ENCODE measurements at regions not wholly inside any gene's neighbourhood (a gene's known extent, or its start where the extent isn't known, plus 50 kb on each side); places are given as distances from the start of the nearest gene placed in this dataset.

DNA sequence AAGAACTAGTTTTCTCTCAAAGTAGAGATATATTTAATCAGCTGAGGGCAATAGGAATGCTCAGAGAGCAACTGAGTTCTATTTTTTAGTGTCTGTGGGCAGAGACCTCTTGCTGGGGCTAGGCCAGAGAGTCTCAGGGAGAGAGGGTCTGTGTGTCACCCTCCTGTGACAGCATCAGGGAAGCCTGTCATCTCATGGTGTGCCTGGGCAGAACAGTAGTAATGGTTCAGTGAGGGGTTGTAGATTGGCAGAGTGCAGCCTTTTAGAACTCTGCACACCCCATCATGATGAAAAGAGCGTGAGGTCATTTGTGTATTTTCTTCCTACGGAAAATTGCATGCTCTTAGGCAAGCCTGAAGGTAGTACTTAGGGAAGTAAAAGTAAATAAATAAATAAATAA lies 1396.5 kb upstream of the AGA start:
- no peak for DNase-seq

DNA sequence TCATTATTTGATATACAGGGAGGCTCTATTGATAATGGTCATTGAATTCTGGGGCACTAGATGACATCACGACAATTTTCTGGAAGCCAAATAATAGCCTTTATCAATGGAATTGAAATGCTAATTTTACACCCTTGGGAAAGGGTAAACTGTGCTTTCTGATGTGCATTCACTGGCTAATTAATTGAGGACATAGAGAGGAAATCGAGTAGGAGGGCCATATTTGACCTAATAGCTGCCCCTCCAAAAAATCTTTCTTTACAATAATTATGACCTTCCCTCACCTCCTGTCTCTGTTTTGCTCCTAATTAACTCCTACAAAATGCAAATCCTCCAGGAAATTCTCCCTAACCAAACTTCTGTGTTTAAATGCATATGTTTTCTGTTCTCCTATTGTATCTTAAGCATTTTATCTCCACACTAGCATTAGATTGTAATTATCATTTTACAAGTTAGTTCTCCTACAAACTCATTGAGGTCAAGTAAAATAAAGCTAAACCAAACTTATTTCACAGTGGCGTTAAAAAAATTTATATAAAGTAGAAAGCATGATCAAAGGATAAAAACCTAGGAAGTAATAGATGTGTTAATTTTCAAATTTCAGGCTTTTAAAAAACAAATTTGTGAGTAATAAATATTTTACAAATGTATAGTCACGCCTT lies 1414.0 kb upstream of the AGA start:
- no peak for DNase-seq

DNA sequence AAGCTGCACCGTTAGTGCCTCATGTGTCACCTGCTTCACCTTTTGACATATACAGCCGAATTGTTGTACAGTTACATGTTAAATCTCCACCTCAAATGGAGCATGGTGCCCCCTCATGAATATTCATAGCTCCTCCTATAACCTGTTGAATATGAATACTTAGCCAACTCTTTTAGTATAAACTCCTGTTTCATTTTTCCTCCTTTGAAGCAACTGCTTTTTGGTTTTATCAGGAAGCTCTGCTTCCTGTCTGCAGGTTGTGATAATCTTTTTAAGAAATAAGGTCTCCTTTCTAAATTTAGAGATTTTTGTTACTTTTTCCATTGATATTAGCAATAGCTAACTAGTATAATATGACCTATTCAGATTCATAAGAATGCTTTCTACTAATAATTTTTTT lies 1429.2 kb upstream of the AGA start:
- no peak for DNase-seq

DNA sequence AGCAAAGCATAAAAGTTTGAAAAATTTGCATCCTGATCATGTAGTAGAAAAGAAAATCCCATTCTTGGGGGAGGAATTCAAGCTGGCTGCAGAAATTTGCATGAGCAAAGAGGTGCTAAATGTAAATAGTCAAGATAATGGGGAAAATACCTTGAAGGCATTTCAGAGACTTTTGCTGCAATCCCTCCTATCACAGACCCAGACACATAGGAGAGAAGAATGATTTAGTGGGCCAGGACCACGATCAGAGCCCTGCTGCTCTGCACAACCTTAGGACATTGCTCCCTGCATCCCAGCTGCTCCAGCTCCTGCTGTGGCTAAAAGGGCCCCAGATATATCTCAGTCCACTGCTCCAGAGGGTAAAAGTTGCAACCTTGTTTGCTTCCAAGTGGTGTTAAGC lies 1439.7 kb upstream of the AGA start:
- no peak for DNase-seq

DNA sequence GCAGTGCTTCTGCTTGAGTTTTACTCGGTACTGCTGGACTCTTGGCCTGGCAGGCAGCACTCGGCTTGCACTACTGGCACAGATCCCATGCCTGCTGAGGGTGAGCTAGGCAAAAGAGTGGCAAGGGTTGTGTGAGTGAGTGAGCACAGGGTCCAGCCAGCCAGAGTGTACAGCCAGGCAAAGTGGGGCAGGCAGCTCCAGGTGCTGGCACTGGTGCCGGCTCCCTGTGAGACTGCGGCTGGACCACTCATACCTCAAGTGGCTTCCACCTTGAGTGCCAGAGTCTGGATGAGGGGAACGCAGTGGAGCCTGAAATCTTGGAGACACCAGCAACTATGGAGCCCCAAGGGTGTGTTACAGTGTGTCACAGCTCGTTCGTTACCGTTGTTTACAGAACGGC lies 1451.9 kb upstream of the AGA start:
- no peak for DNase-seq

DNA sequence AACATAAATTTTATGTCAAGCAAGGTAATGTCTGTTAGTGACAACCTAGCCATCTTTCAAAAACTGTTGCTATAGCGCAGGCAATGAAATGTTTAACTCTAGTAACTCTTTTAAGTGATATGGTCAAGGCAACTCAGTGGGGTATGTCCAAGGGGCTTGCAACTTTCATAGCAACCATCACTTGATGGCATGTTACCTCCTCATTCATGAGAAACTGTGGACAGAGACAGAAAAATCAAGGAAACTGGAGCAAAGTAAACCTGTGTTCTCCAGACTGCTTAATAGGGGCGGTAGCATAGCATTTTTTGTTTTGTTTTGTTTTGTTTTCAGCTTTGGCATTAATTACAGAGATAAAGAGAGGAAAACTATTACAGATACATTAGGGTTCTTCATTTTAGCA lies 1456.8 kb upstream of the AGA start:
- DNase-seq, result no peak

DNA sequence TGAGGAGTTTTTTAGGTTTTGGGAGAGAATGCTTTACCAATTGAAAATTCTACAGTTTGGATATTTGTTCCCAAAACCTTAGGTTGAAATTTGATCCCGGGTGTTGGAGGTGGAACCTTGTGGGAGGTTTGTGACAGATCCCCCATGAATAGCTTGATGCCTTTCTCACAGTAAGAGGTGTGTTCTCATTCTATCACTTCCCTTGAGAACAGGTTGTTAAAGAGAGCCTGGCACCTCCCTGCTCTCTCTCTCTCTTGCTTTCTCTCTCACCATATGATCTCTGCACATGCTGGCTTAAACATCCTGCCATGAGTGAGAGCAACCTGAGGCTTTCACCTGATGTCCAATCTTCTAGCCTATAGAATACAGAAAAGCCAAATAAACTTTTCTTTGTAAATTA lies 1475.5 kb upstream of the AGA start:
- no peak for DNase-seq

DNA sequence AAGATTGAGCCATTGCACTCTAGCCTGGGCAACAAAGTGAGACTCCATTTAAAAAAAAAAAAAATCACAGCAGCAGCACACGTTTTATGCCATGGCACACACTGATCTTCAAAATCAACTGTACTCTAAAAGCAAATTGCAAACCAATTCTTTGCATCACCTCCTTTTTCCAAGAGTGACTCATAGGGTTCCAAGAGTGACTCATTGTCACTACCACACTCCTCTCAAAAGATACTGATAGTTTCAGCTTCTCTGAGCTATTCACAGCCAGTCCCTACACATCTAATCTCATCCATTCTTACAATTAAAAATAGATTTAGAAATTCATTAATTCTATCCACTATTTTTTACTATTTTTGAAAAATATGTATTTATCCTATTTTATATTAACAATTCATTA lies 1494.9 kb upstream of the AGA start:
- DNase-seq, result no peak

DNA sequence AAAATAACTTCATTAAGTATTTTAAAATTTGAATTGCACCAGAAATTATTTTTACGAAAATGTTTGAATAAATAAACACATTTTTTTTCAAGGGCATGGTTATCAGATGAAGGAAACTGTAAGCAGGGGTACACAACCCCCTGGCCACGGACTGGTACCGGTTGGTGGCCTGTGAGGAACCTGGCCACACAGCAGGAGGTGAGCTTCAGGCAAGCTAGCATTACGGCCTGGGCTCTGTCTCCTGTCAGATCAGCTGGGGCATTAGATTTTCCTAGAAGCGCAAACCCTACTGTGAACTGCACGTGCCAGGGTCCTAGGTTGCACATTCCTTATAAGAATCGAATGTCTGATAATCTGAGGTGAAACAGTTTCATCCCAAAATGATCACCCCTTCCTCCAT lies 1499.7 kb upstream of the AGA start:
- DNase-seq, result no peak

DNA sequence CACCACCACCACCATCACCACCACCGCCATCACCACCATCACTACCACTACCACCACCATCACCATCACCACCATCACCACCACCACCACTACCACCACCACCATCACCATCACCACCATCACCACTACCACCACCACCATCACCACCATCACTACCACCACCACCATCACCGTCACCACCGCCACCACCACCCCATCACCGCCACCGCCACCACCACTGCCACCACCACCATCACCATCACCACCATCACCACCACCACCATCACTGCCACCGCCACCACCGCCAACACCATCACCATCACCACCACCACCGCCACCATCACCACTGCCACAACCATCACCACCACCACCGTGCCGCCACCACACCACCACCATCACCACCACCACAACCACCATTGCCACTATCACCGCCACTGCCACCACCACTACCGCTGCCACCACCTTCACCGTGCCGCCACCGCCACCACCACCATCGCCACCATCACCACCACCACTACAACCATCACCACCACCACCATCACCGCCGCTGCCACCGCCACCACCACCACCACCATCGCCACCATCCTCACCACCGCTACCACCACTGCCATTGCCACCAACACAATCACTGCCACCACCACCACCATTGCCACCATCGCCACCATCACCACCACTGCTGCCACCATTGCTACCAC lies 1511.3 kb upstream of the AGA start:
- DNase-seq, result no peak

DNA sequence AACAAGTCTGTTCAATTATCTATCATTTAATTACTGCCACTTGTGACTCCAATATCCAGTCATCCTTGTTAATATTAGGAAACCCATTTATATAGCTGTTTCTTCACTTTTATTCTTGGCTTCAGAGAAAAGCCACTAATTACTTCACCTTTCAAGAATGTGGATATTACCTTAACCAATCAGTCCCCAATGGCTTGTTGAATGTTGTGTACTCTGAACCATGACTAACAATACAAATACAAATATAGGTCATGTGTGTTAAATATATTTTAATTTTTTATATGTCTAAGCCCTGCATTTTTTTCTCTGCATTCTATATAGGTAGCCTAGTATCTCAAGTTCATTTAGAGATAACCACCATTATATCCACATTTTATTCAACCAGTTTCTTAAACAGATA lies 1513.4 kb upstream of the AGA start:
- no peak for DNase-seq

DNA sequence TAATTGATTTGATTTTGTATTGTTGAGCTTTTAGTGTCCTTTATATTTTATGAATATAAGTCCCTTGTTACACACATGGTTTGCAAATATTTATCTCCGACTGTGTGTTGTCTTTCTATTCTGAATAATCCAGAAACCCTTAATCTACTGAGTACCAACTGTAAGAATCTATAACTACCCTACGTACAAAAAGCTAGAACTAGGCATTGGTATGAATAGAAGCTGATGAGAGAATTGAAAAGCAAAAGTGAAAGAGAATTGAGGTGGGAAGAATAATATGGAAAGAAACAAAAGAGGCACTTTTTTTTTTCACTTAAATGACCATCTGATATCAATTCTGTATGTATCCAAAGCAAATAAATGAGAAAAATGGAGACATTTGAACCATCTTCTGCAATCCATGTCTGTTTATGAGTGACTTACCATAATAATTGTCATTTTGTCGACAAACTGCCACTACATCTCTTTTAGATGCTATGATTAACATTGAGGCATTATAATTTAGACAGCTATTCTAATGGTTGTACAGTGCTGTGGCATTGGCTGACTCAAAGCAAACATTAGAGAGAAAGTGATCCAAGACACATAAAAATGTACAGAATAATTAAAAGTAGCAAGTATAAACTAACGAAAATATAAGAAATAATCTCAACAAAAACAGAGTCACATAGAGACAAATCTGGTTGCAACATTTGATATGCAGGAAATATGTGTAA lies 1516.6 kb upstream of the AGA start:
- no peak for DNase-seq

DNA sequence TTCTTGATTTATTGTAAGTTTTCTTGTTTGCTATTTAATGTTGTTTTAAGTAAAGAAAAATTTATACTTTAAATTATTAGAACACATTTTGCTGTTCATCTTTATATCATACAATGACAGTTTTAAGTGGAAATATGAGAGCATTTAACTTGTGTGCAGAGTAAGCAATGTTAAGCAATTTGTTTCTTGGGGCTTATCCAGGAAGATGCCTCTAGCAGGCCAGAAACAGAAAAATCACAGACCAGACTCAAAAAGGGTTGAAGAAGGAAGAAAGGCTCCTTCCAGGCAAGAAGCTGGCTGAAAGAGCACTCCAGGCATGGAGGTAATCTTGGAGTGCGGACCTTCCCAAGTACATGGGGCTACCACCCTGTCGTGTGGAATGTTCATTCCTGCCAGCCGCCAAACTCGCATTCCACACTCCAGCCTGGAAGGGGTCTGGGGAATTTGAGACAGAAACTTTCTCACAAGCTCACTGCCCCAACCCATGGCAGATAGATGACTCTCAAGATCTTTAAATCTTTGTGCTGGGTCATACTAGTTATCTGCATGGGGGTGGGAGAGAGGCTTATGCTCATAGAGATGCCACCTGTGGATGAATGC lies 1521.3 kb upstream of the AGA start:
- DNase-seq, result no peak

DNA sequence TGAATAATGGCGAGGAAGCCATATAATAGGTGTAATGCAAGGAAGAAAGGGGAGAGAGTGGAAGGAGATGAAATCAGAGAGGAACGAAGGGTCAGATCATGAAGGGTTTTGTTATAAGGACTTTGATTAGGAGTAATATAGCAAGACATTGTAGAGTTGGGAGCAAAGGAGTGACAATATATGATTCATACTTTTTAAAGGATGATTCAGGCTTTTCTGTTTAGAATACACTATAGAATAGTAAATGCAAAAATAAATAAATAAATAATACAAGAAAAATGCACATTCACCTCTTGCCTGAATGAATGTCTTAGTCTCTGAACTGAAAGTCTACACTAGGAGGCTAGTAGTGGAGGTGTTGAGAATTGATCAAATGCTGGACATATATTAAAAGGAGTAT lies 1524.4 kb upstream of the AGA start:
- DNase-seq, result no peak

DNA sequence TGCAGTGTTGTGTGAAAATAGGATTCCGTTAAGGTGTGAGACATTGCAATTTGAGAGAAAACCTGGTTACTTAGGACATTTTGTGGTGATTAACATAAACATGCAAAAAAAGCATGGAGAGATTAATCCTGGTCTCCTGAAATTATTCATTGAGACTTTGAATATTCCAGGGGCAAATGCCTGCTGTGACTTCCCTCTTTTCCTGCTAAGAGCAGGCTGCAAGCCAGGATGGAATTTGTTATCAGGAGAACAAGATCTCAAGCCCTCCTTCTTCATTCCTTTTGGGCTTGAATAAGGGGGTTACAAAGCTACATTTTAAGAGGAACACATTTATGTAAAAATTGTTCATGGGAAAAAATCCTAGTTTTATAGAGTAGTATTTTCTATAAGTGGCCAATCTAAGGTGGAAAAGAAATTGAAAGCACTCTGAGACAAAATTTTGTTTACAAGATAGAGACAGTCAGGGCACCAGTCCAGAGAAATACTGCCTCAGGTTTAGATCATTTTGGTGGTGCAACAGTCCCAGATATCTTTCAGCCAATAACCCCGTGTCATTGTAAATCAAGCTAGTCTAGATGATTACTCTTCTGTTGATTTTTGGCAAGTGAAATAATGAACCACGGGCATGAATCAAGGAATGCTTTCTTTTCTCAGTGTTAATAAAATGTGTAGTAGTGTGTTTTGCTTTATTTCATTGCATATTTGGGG lies 1528.3 kb upstream of the AGA start:
- DNase-seq, result no peak

DNA sequence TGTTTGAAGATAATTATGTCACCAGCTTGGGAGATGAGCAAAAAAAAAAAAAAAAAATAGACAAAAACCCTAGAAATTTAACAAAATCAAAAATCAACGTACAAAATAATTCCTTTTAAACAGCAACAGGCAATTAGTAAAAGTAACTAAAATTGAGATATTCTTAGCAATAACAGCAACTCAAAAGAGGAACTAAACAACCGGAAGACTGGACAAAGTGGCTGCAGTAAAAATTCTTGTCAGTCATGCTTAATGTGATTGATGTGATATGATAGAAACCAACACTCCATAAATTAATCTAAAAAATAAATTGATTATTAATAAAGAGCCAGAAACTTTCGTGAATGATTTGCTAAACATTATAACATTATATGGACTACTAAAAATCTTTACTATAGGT lies 1534.6 kb upstream of the AGA start:
- DNase-seq, result no peak

DNA sequence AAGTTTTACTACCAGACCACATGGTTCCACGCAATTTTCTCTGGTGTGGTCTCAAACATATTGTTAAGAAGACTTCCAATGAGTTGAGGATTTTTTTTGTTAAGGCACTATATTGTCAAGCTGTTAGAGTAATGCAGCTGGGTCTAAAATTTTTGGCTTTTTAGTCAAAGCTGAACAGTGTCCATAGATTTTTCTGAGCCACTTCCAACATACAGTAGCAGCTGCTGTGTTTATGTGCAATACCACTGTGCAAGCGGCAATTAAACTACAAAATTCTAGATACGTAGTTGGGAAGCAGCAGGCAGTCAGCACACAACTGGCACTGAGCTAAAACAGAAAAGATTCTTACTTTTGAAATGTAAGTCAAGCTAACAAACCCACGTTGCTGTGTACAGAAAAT lies 1551.1 kb upstream of the AGA start:
- no peak for DNase-seq

DNA sequence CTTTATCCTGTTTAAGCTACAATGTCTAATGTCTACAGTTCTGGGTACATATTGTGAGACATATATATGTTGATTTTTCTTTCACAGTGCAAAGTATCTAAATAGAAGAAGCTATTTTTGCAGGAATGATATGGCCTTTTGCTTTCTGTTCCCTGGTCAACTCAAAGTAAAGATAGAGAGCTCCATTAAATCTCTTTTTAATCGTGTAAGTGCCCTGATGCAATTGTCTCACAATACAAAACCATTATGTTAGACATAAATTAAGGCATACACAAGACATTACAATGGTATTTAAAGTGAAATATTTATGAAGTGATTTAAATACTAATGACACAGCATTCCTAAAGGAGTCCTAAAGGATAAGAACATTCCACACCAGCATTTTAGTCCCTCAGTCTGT lies 1559.7 kb upstream of the AGA start:
- no peak for DNase-seq

DNA sequence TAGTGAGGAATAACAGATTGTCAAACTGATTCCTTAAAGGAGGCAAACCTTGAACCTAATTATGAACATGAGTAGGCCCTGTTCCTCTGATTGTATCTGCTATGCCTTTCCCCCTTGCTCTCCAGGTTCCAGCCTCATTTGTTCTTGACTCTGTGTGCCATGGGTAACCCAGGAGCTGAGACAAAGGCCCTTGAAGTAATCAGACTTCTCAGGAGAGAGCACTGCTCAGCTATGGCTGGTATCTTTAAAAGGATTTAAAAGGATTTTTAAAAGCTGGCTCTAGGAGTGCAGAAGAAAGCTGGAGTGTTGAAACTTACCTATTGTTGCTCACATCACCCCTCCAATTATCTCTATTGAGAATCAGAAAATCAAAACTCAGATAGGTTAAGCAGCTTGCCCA lies 1565.5 kb upstream of the AGA start:
- DNase-seq, result no peak

DNA sequence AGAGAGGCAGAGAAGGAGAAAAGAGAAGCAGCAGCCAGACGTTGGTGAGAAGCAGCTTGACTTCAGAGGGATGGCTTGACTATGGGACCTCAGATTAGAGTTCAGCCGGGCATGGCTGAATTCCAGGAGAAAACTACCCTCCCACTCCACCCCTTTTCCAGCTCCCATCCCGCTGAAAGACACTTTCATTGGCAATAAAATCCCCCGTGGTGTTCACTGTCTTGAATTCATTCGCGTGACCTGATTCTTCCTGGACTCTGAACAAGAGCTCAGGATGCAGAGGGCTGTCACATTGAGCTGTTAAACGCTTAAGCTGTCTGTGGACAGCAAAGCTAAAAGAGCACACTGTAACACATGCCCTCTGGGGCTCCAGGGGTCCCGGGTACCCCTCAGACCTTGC lies 1575.3 kb upstream of the AGA start:
- no peak for DNase-seq

DNA sequence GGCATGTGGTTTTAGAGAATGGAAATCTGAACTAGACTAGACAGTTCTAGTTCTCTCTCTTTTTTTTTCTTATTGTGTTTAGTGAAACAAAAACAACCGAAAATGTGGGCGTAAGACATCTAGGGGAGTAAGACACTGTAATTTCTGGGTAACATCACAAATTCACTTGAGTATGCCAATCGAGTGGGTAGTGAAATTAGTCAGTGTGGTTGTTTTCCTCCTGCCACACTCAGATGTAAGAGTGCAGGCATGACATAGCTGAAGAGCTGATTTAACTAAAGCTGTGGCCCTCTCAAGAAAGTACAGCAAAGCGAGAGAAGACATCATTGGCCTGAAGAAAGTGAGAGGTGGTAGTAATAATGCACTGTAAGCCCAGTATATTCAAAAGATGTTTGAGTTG lies 1585.3 kb upstream of the AGA start:
- no peak for DNase-seq

DNA sequence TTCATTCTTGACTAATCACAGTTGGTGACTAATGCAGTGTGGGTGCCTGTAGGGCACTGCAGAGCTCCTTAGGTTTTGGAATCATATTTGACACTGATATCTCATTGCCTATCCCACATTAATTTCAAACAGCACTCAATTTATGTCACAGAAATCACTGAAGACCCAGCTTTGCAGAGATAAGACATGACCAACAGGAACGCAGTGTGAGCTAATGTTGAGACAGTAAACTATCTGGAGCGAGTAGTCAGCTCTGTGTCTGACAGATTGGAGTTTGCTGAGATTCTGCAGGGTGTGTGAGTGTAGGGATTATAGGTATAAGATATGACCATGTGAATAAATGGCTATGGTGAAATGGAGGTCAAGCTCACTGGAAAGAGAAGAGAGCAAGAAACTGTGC lies 1586.1 kb upstream of the AGA start:
- no peak for DNase-seq

DNA sequence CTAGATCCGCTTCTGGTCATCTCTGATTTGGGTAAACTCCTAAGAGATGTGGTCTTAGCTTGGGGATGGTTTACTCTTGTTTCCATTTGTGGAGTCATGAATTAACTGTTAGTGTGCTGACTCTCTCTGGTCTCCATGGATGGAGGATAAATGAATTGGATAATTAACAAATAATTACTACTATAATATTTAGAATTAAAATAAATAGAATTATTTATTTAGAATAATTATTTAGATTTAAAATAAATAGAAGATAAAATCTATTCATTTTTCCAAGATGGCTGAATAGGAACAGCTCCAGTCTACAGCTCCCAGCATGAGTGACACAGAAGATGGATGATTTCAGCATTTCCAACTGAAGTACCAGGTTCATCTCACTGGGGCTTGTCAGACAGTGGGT lies 1587.4 kb upstream of the AGA start:
- no peak for DNase-seq

DNA sequence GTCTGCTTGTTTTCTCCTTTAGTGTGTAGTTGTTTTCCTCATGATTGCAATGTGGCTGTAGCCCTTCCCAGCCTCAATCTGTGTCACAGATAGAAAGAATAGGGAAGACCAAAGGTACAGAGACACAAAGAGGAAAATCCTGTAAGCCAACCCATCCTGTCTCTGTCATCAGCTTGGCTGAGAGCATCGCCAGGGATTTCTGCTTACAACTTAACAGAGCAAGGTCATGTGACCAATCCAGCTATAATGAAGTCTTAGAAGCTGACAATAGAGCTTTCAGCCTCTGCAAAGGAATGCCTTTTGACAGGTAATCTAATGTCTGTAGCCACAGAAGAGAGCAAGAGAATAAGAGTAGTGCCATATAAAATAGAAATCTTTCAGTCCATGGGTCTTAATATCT lies 1598.0 kb upstream of the AGA start:
- no peak for DNase-seq
